GM13977 (cell line): ENCODE measurements at regions not wholly inside any gene's neighbourhood (a gene's known extent, or its start where the extent isn't known, plus 50 kb on each side); places are given as distances from the start of the nearest gene placed in this dataset.

Source experiments
- DNase-seq: peaks from one replicate; pipeline ENCODE4 v3.0.0; 2012; ENCODE audit warnings: low spot score
- CTCF ChIP-seq: IDR thresholded peaks from 2 replicates; pipeline ENCODE4 v1.5.1; 2012; ENCODE audit warnings: mild to moderate bottlenecking, control low read depth; ENCODE audit not compliant: insufficient read depth; ENCODE audit errors: extremely low read depth, missing control alignments
- in situ Hi-C: fragments of 300-500 bp; cut with MboI; formaldehyde crosslinking; loops from one replicate; pipeline ENCODE4 v1.12.0; 2022; ENCODE audit warnings: low sequenced_read_pairs, low pct_unique_long_range_greater_than_20kb, mixed read lengths, inconsistent platforms; ENCODE audit not compliant: unreplicated experiment

DNA sequence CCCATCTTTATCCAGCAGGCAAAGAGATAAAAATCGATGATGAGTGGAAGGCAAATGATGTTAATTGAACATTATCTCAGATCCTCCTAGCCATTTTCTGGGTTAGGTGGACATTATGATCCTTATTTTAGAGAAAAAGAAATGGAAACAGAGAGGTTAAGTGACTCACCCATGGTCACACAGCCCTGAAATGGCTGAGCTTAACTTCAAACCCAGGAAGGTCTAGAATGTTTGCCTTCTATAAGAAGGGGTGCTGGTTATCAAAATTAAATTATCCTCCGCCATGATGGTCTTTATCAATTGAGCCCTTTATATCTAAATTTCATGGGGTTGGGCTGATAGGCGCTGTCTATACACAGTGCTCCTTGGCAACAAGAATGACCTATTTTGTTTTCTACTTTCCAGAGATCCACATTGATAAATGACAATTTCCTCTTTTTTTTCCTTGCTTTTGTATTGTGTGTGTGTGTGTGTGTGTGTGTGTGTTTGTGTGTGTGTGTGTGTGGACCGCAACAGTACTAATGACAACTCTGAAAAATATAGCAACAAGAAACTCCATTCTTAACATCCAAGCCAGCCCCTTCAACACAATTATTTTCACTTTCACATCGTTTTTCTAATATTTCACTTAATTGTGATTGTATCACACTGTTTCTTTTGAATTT lies 571.9 kb downstream of the VRK1 start:
- in situ Hi-C loops, result no loop called here
- TF ChIP-seq CTCF, result no peak
- no peak for DNase-seq

GRCh38 chr14:97369901-97370300 lies 572.7 kb downstream of the VRK1 start:
- TF ChIP-seq CTCF, result no peak
- in situ Hi-C loops, result no loop called here
- no peak for DNase-seq

DNA sequence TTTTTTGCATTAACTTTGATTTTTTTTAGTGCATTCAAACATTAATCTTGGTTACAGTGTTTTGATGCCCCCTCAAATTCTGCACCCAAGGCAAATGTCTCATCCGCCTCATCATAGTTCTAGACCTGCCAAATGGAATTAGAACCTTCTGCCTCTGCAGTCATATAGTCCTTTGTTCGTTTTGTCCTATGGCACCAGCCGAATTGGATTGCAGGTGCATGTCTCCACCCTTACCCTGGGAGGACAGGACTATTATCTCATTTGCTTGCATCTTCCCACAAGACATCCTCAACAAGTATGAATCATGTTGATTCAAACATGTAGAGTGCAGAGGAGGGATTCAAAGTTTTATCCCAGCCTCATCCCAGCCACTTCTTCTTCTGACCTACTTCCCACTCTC lies 579.1 kb downstream of the VRK1 start:
- no peak for DNase-seq
- no peak for TF ChIP-seq CTCF
- in situ Hi-C loops, result no loop called here

GRCh38 chr14:97377550-97377949 lies 580.4 kb downstream of the VRK1 start:
- TF ChIP-seq CTCF, result no peak
- in situ Hi-C loops, result no loop called here
- no peak for DNase-seq

DNA sequence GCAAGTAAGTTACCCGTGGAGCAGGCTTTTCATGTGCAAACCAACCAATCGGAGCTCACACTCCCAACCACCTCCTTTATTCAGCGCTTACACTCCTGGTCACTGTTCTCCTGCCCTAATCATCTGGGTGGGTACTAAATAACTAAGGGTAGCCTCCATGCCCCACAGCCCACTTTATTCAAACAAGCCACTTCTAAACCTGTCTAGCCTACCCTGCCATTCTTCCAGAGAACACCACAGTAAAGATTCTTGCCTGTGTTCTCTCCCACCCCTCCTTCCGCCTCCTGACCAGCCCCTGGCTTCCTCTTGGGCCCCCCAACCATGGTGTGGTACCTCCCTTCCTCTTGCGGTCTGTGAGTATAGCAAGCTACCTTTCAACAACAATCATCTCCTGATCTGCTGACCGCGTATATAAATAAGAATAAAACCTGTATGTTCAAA lies 581.9 kb downstream of the VRK1 start:
- in situ Hi-C loops, result no loop called here
- no peak for DNase-seq
- TF ChIP-seq CTCF, result no peak

GRCh38 chr14:97380539-97380941 lies 583.4 kb downstream of the VRK1 start:
- in situ Hi-C loops, result no loop called here
- no peak for DNase-seq
- TF ChIP-seq CTCF, result no peak
